ENCODE measurements at regions not wholly inside any gene's neighbourhood (a gene's known extent, or its start where the extent isn't known, plus 50 kb on each side); places are given as distances from the start of the nearest gene placed in this dataset.

GRCh38 chr16:60949800-60950199 lies 1086.4 kb downstream of the CDH8 start:
- TF ChIP-seq CTCF (IDR thresholded peaks at IDR 0.05) (no peak), POLR2A (IDR thresholded peaks at IDR 0.05) (no peak)
